H1 (cell line): ENCODE measurements at regions not wholly inside any gene's neighbourhood (a gene's known extent, or its start where the extent isn't known, plus 50 kb on each side); places are given as distances from the start of the nearest gene placed in this dataset.

ENCODE experiments used
- CTCF ChIA-PET: fragments of 300-600 bp; sonication (Branson Sonifier 250); formaldehyde crosslinking; loops from one replicate; lab custom pipeline; 2021; ENCODE audit not compliant: partially characterized antibody; lab: Charles Lee
- POLR2A ChIA-PET: fragments of 300-600 bp; sonication (Branson Sonifier 250); formaldehyde crosslinking; loops from one replicate; lab custom pipeline; 2021; ENCODE audit warnings: inconsistent platforms; ENCODE audit not compliant: partially characterized antibody; lab: Charles Lee
- DNase-seq, 2 experiments: peaks; one replicate each; pipeline versions ENCODE4 v3.0.0 to v3.0.0-alpha.2; 2010 to 2022; ENCODE audit warnings: low spot score in 2 of 2, low read depth in 1 of 2, mixed read lengths in 1 of 2
- FAIRE-seq: peaks from 2 replicates; lab custom pipeline; 2011; peaks lifted over from hg19 to GRCh38; lab: Jason Lieb, UNC
- H2AFZ ChIP-seq: 2 replicates; pipeline ENCODE4 v1.8.1; 2012; ENCODE audit warnings: low read length, inconsistent platforms
- H2AK5ac ChIP-seq: 2 replicates; pipeline ENCODE4 v1.6.1; 2013; ENCODE audit warnings: low read depth, low read length
- H2BK120ac ChIP-seq: replicated peaks from 2 replicates; pipeline ENCODE3; 2013; ENCODE audit warnings: low read depth, low read length, inconsistent platforms
- H2BK12ac ChIP-seq: 2 replicates; pipeline ENCODE4 v1.6.1; 2013; ENCODE audit warnings: low read depth, low read length
- H2BK15ac ChIP-seq: 2 replicates; pipeline ENCODE4 v1.6.1; 2013; ENCODE audit warnings: low read length
- H2BK20ac ChIP-seq: 2 replicates; pipeline ENCODE4 v1.6.1; 2013; ENCODE audit warnings: low read length
- H2BK5ac ChIP-seq: 2 replicates; pipeline ENCODE4 v1.6.1; 2013; ENCODE audit warnings: low read depth, low read length
- H3K14ac ChIP-seq: 2 replicates; pipeline ENCODE4 v1.6.1; 2013; ENCODE audit warnings: inconsistent platforms; ENCODE audit not compliant: insufficient read length
- H3K18ac ChIP-seq: 2 replicates; pipeline ENCODE4 v1.6.1; 2013; ENCODE audit warnings: low read length; ENCODE audit errors: extremely low read depth
- H3K23ac ChIP-seq: 2 replicates; pipeline ENCODE4 v1.6.1; 2013; ENCODE audit warnings: inconsistent platforms; ENCODE audit not compliant: insufficient read length
- H3K23me2 ChIP-seq: 2 replicates; pipeline ENCODE4 v1.6.1; 2013; ENCODE audit warnings: low read depth, low read length
- H3K27ac ChIP-seq: 2 replicates; pipeline ENCODE4 v1.6.1; 2011; ENCODE audit warnings: low read depth, low read length, inconsistent platforms
- H3K27me3 ChIP-seq, 4 experiments: replicated peaks in 1 of 4; 1 replicate in 1 of 4; 2 replicates in 3 of 4; pipeline versions ENCODE4 v1.6.1 to v1.8.1; 2011 to 2013; ENCODE audit warnings: low read length in 3 of 4, mild to moderate bottlenecking in 3 of 4, inconsistent platforms in 2 of 4, mixed read lengths in 2 of 4, moderate library complexity in 1 of 4; ENCODE audit not compliant: control insufficient read depth in 3 of 4, insufficient read depth in 3 of 4; ENCODE audit errors: extremely low read depth in 1 of 4
- H3K36me3 ChIP-seq, 4 experiments: 2 replicates each; pipeline versions ENCODE4 v1.6.1 to v1.8.1; 2011 to 2013; ENCODE audit warnings: mild to moderate bottlenecking in 4 of 4, low read length in 3 of 4, moderate library complexity in 2 of 4, control low read depth in 1 of 4, inconsistent platforms in 1 of 4; ENCODE audit not compliant: insufficient read depth in 4 of 4, control insufficient read depth in 2 of 4
- H3K4ac ChIP-seq: replicated peaks from 2 replicates; pipeline ENCODE3; 2013; ENCODE audit warnings: low read length, low read depth, mixed read lengths, inconsistent platforms; ENCODE audit not compliant: insufficient read length
- H3K4me1 ChIP-seq, 4 experiments: replicated peaks in 1 of 4; 1 replicate in 1 of 4; 2 replicates in 3 of 4; pipeline versions ENCODE4 v1.6.1 to v1.8.1; 2011 to 2013; ENCODE audit warnings: low read length in 3 of 4, inconsistent platforms in 2 of 4, mixed read lengths in 1 of 4; ENCODE audit not compliant: insufficient read depth in 4 of 4, control insufficient read depth in 3 of 4
- H3K4me2 ChIP-seq, 2 experiments: 2 replicates each; pipeline versions ENCODE4 v1.6.1 to v1.8.1; 2011 to 2013; ENCODE audit warnings: low read depth in 2 of 2, low read length in 2 of 2, control low read depth in 1 of 2, inconsistent platforms in 1 of 2, mild to moderate bottlenecking in 1 of 2; ENCODE audit not compliant: insufficient read depth in 1 of 2
- H3K4me3 ChIP-seq, 4 experiments: fragments of 200-600, 300-600 bp in 1 of 4; sonication (generic), shearing (Covaris generic), sonication (Bioruptor Twin) in 1 of 4; 2 replicates each; pipeline versions ENCODE4 v1.5.1 to v1.8.1; 2011 to 2016; ENCODE audit warnings: low read length in 4 of 4, low read depth in 3 of 4, control low read depth in 2 of 4, inconsistent platforms in 2 of 4, mild to moderate bottlenecking in 2 of 4, mixed read lengths in 1 of 4, moderate library complexity in 1 of 4; ENCODE audit not compliant: insufficient read depth in 2 of 4; ENCODE audit errors: extremely low read depth in 1 of 4
- H3K56ac ChIP-seq: replicated peaks from 2 replicates; pipeline ENCODE3; 2013; ENCODE audit warnings: low read depth, mild to moderate bottlenecking, mixed read lengths, low read length, inconsistent platforms; ENCODE audit not compliant: insufficient read length
- H3K79me1 ChIP-seq: 2 replicates; pipeline ENCODE4 v1.6.1; 2013; ENCODE audit warnings: low read depth, low read length, control low read depth
- H3K79me2 ChIP-seq, 2 experiments: 2 replicates each; pipeline versions ENCODE4 v1.6.1 to v1.8.1; 2012 to 2013; ENCODE audit warnings: low read length in 2 of 2, mild to moderate bottlenecking in 2 of 2, inconsistent platforms in 1 of 2; ENCODE audit not compliant: insufficient read depth in 2 of 2, control insufficient read depth in 1 of 2
- H3K9ac ChIP-seq, 4 experiments: replicated peaks in 1 of 4; 1 replicate in 1 of 4; 2 replicates in 3 of 4; pipeline versions ENCODE4 v1.6.1 to v1.8.1; 2011 to 2013; ENCODE audit warnings: low read depth in 3 of 4, low read length in 3 of 4, control low read depth in 2 of 4, mild to moderate bottlenecking in 2 of 4, moderate library complexity in 2 of 4, inconsistent platforms in 1 of 4; ENCODE audit errors: extremely low read depth in 1 of 4
- H3K9me3 ChIP-seq, 2 experiments: 2 replicates each; pipeline versions ENCODE4 v1.6.1 to v1.8.1; 2012 to 2013; ENCODE audit warnings: mild to moderate bottlenecking in 2 of 2, moderate library complexity in 2 of 2, control low read depth in 1 of 2, inconsistent platforms in 1 of 2, low read depth in 1 of 2, low read length in 1 of 2, mixed read lengths in 1 of 2; ENCODE audit not compliant: insufficient read depth in 2 of 2
- H4K20me1 ChIP-seq, 2 experiments: replicated peaks in 1 of 2; 2 replicates each; pipeline versions ENCODE3 to v1.8.1; 2011 to 2013; ENCODE audit warnings: inconsistent platforms in 2 of 2, low read length in 2 of 2, mild to moderate bottlenecking in 1 of 2; ENCODE audit not compliant: insufficient read depth in 2 of 2, control insufficient read depth in 1 of 2
- H4K5ac ChIP-seq: 2 replicates; pipeline ENCODE4 v1.6.1; 2013; ENCODE audit warnings: low read length, low read depth, mixed read lengths, inconsistent platforms; ENCODE audit not compliant: insufficient read length
- H4K8ac ChIP-seq: 2 replicates; pipeline ENCODE4 v1.8.0; 2013; ENCODE audit warnings: mild to moderate bottlenecking, moderate library complexity, low read length, inconsistent platforms; ENCODE audit not compliant: insufficient read depth; ENCODE audit errors: extremely low read depth
- H4K91ac ChIP-seq: replicated peaks from 2 replicates; pipeline ENCODE3; 2013; ENCODE audit warnings: low read length, mixed read lengths, inconsistent platforms; ENCODE audit not compliant: insufficient read length
- EGR1 ChIP-seq: IDR thresholded peaks from 2 replicates; pipeline ENCODE4 v1.6.1; 2011; ENCODE audit warnings: low read depth, low read length, borderline replicate concordance
- JUN ChIP-seq: IDR thresholded peaks from 2 replicates; pipeline ENCODE4 v1.6.1; 2011; ENCODE audit warnings: low read depth, mild to moderate bottlenecking, improper control_type of control experiment, low read length
- KDM1A ChIP-seq: fragments of 200-600, 300-600 bp; sonication (generic); IDR thresholded peaks from 2 replicates; pipeline ENCODE4 v1.7.1; 2016; ENCODE audit warnings: mild to moderate bottlenecking, low read length, borderline replicate concordance
- POU5F1 ChIP-seq: IDR thresholded peaks from 2 replicates; pipeline ENCODE4 v1.6.1; 2011; ENCODE audit warnings: low read depth, mild to moderate bottlenecking, low read length, moderate library complexity
- SIX5 ChIP-seq: IDR thresholded peaks from 2 replicates; pipeline ENCODE4 v1.6.1; 2011; ENCODE audit warnings: mild to moderate bottlenecking, low read depth, low read length
- TCF12 ChIP-seq: IDR thresholded peaks from 2 replicates; pipeline ENCODE4 v1.6.1; 2011; ENCODE audit warnings: low read depth, mild to moderate bottlenecking, low read length
- TEAD4 ChIP-seq: IDR thresholded peaks from 2 replicates; pipeline ENCODE4 v1.6.1; 2012; ENCODE audit warnings: low read depth, low read length, inconsistent platforms, mixed read lengths
- WGBS, 2 experiments: shearing (Covaris generic) in 1 of 2; methylation state at CpG; one replicate each; pipeline versions ENCODE4 v1.1.6 to v1.1.7; 2013 to 2015; ENCODE audit warnings: low lambda C conversion rate in 2 of 2, mixed read lengths in 2 of 2, inconsistent platforms in 1 of 2, low coverage in 1 of 2, missing lambda C conversion rate in 1 of 2; ENCODE audit not compliant: insufficient replicate concordance in 2 of 2, insufficient coverage in 1 of 2, insufficient read length in 1 of 2; ENCODE audit errors: extremely low coverage in 1 of 2, missing lambda C conversion rate in 1 of 2; 5-methylcytosine and 5-hydroxymethylcytosine counted together
- TF ChIP-seq, protein P1 (sequence below): IDR thresholded peaks from 2 replicates; pipeline ENCODE4 v1.6.1; 2011; ENCODE audit warnings: low read length, improper control_type of control experiment

- Histone ChIP-seq H2AK5ac (peak overlapping the region; percentile 95; the same call in 1 of the 2 replicates), H3K4ac (no peak overlapping the region), H3K9me3 (no peaks in the 10 kb centered on the region), H3K18ac (peak overlapping the region; percentile 75), H2AFZ (no peak overlapping the region), H3K56ac (no peak overlapping the region), H2BK20ac (peak overlapping the region; percentile 91), H3K4me3 (no peak overlapping the region), H2BK12ac (peak overlapping the region; percentile 99), H3K79me1 (no peaks in the 10 kb centered on the region), H3K4me2 (peak overlapping the region; percentile 4 to 22; a peak in 2 of 4 replicates), H3K27ac (no peak overlapping the region), H3K79me2 (no peaks in the 10 kb centered on the region), H3K27me3 (peaks cover 0 to 4% (median 3%) of the 10 kb centered on the region in 4 experiments; a peak in 1 of 7 replicates), H3K23ac (no peak overlapping the region), H4K91ac (no peak overlapping the region), H3K9ac (0 out of 7 replicates have a peak overlapping the region, but pooled peaks of 1 of the 4 experiments have one; percentile 28), H3K36me3 (no peaks in the 10 kb centered on the region), H2BK15ac (peak overlapping the region; percentile 99), H2BK5ac (peak overlapping the region; percentile 85), H3K14ac (no peak overlapping the region), H4K8ac (no peak overlapping the region), H4K5ac (no peak overlapping the region), H2BK120ac (no peak overlapping the region), H3K4me1 (peaks cover 4 to 20% (median 14%) of the 10 kb centered on the region in 4 experiments), H4K20me1 (no peaks in the 10 kb centered on the region), H3K23me2 (no peaks in the 10 kb centered on the region)
- no peak for FAIRE-seq
- ChIA-PET CTCF (interaction anchor here (0.6 to 0.9 kb wide), 2 partner anchors 254 to 394 kb away, joined by 3 read pairs; no protein-coding TSS in a partner anchor), POLR2A (interaction anchor here (1.0 kb wide), 1 partner anchor 11 kb away, joined by 3 read pairs; no protein-coding TSS in a partner anchor)
- 53% methylated on average over 13 of the region's 13 CpGs; no CpG with 5 or more reads in 1 of the 2 experiments for WGBS, 2 experiments
- peak in 1 of 2 experiments; percentile 15 for DNase-seq
- no peak for TF ChIP-seq POU5F1
- TF ChIP-seq, protein P1, sequence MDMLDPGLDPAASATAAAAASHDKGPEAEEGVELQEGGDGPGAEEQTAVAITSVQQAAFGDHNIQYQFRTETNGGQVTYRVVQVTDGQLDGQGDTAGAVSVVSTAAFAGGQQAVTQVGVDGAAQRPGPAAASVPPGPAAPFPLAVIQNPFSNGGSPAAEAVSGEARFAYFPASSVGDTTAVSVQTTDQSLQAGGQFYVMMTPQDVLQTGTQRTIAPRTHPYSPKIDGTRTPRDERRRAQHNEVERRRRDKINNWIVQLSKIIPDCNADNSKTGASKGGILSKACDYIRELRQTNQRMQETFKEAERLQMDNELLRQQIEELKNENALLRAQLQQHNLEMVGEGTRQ: no peak
- TF ChIP-seq SIX5: no peak
- TF ChIP-seq TCF12: peak; percentile 55; the same call in 1 of the 2 replicates
- TF ChIP-seq TEAD4: no peak
- no peak for TF ChIP-seq JUN
- no peak for TF ChIP-seq EGR1
- 0 out of 2 replicates have a peak, but pooled peaks have one; percentile 12 for TF ChIP-seq KDM1A
These were observed 122.8 kb upstream of the RAB4A start for GRCh38 chr1:229148041-229148671.
